HG03354 (cell line): ENCODE measurements at regions not wholly inside any gene's neighbourhood (a gene's known extent, or its start where the extent isn't known, plus 50 kb on each side); places are given as distances from the start of the nearest gene placed in this dataset.
"Not testable (repeated sequence)": the region's sequence is repeated elsewhere in the genome, so short reads cannot be mapped to it uniquely, and the experiment has no call there.

ENCODE experiments used
- ATAC-seq: cut with Tn5 transposase; IDR thresholded peaks from one replicate; pipeline ENCODE4 v1.9.1; 2021; ENCODE audit warnings: mild to moderate bottlenecking; ENCODE audit not compliant: unreplicated experiment, poor library complexity, severe bottlenecking

- ATAC-seq: no peak
Observed at GRCh38 chr22:23400286-23400981, 179.7 kb downstream of the IGLL1 start.

DNA sequence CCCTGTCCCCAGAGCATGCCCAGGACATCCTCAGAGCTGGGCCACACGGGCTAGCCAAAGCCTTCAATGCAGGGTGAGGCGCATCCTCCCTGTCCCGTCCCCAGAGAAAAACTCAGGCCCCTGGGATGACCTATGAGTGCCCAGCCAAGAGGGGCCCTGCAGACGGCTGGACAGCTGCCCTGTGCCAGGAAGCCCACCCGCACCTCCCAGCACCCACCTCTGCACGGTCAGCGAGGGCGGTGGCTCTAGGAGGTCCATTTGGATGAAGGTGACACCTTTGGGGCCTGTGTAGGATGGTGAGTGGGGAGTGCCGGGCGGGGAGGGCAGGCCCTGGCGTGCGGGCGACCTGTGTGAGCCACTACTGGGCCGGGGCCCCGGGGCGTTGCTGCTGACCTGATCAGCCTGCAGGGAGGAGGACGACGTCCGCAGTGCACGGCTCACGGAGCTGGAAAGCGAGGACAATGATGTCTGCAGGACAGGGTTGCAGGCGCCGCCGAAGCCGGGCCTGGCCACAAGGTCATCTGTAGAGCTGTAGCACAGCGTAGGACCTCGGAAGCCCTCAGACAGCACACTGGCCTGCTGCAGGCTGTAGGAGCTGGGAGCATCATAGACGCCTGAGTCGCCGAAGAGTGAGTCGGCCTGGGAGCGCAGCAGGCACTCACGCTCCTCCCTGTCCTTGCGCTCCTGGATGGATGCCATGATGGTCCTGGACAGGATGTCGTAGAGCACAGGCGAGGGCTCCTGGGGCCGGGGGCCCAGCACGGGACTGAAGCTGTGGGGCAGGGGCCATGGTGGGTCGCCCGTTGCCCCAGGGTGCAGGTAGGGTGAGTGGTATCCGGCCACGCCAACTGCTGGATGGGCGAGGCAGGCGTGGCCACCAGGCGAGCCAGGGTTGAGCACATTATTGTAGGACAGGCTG is 180.5 kb downstream of the IGLL1 start:
- no peak for ATAC-seq

GRCh38 chr22:23398701-23399366 is 181.3 kb downstream of the IGLL1 start:
- ATAC-seq: no peak

- ATAC-seq: no peak
Observed at GRCh38 chr22:23397613-23398567, 182.2 kb downstream of the IGLL1 start.

- ATAC-seq: no peak
Observed at GRCh38 chr22:23397008-23397612, 183.0 kb downstream of the IGLL1 start.

DNA sequence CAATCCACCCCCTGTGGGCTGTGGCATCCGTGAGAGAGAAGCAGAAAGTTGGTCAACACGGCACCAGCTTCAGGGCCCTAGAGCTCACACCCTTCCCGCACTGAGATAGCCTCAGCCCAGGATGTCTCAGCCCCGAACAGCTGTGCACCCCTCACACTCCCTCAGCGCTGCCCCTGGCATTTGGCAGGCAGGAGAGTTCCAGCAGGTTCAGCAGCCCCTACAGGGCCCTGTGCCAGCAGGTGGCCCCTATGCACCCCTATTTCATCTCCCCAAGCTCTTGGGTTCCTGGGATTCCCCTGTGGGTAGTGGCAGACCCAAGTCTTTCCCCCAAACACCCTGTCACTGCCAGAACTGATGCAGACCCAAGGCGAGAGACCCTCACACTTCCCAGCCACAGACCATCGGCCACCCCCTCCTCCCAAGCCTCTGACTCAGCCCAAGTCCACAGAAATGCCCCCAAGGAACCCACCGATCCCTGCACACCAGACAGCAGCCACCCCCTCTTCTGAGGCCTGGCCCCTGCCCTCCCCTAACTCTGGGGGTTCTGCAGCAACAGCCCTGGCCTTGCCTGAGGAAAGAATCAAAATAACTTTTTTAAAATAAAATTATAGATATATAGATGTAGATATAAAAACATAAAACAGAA is 183.6 kb downstream of the IGLL1 start:
- no peak for ATAC-seq

- ATAC-seq: no peak
Observed at GRCh38 chr22:23395530-23396361, 184.3 kb downstream of the IGLL1 start.

GRCh38 chr22:23394525-23395326 is 185.4 kb downstream of the IGLL1 start:
- ATAC-seq: no peak

GRCh38 chr22:23393721-23394320 is 186.3 kb downstream of the IGLL1 start:
- no peak for ATAC-seq

GRCh38 chr22:23393199-23393598 is 186.9 kb downstream of the IGLL1 start:
- ATAC-seq: not testable (repeated sequence)

DNA sequence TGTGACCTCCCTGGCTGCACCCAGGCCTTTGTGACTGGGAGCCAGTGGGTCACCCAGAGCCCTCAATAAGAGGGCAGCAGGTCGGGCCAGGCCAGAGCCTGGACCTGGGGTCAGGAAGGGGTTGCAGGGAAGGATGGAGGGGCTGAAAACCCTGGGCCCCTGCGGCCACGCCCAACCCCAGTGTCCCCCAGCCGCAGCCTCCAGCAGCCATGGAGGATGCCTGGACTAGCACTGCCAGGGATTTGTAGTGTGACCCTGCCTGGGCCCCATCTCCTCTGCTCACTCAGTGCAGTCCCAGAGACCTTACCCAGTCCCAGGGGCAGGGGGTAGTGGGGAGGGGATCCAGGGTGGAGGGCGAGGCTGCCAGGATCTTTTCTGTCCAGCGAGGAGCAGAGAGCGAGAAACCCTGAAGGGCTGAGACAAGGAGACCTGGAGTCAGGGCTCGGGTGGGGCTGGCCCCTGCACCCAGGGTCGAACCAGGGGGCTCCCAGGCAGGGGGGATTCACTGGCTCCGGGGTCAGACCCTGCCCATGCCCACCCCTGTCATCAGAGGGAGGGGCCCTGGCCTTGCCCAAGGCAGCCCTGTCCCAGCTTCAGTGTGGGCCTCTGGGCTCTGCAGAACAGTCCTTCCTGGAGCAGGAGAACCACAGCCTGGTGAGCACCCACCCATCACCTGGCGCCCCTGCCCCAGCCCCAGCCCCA is 187.5 kb downstream of the IGLL1 start:
- ATAC-seq: no peak

DNA sequence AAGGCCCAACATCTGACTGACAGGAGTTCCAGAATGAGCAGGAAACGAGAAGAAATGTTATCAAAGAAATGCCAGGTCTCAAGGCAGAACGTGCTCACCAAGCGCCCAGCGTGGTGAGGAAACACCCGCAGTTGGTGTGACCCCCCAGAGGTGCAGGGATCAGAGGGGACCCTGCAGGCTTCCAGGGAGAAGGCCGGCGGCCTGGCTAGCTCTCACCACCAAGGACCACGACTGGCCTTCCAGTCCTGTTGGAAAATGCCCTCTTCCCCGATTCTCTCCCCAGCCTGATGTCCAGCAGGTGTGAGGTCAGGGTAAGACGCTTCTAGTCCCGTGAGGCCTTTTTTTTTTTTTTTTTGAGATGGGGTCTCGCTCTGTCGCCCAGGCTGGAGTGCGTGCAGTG is 189.1 kb downstream of the IGLL1 start:
- ATAC-seq: no peak

- ATAC-seq: no peak
Observed at GRCh38 chr22:23389271-23390071, 190.6 kb downstream of the IGLL1 start.

DNA sequence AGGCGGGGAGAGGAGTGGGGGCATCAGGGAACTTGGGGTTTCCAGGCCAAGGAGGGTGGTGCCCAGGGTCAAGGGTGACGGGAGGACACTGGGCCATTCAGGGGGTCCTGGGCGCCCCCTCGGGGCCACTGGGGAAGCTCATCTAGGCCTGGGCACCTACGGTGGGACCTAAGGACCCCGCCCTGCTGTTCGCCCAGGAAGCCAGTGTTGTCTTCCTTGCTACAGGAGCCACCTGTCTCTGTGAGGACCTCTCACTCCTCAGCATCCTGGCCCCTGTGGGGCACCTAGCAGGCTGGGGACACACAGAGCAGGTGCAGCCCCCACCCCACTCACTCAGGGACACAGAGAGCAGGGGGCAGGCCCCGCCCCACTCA is 191.6 kb downstream of the IGLL1 start:
- ATAC-seq: no peak

- ATAC-seq: no peak
Observed at GRCh38 chr22:23387827-23388516, 192.1 kb downstream of the IGLL1 start.
